IMR-90 (cell line): ENCODE measurements at regions not wholly inside any gene's neighbourhood (a gene's known extent, or its start where the extent isn't known, plus 50 kb on each side); places are given as distances from the start of the nearest gene placed in this dataset.

Experiments
- ATAC-seq: fragments of 200-7000 bp; cut with Tn5 transposase; 2 replicates; pipeline ENCODE4 v1.9.1; 2020; ENCODE audit warnings: low read depth, mild to moderate bottlenecking, moderate library complexity
- BruUV-seq: library from RNA; stranded (reverse); fragments of 400-500 nt; replicated peaks from 2 replicates; lab custom pipeline; 2021; lab: Mats Ljungman, UMichigan
- CTCF ChIA-PET: fragments of 300-600 bp; formaldehyde crosslinking; extraction: SDS; loops from one replicate; lab custom pipeline; 2021; ENCODE audit warnings: antibody characterized with exemption; lab: Yijun Ruan, JAX
- POLR2A ChIA-PET: fragments of 300-600 bp; sonication (Branson Sonifier 250); formaldehyde crosslinking; loops from one replicate; lab custom pipeline; 2022; ENCODE audit warnings: antibody characterized with exemption; ENCODE audit not compliant: unreplicated experiment; lab: Charles Lee
- DNase-seq: peaks from one replicate; pipeline ENCODE4 v3.0.0; 2013
- H2AFZ ChIP-seq: replicated peaks from 2 replicates; pipeline ENCODE3; 2013; ENCODE audit warnings: low read length, mild to moderate bottlenecking; ENCODE audit not compliant: poor library complexity
- H2AK5ac ChIP-seq: 2 replicates; pipeline ENCODE4 v1.6.1; 2013; ENCODE audit warnings: low read depth, low read length, inconsistent platforms
- H2AK9ac ChIP-seq: replicated peaks from 2 replicates; pipeline ENCODE3; 2013; ENCODE audit warnings: mild to moderate bottlenecking, low read depth, low read length, moderate library complexity; ENCODE audit not compliant: poor library complexity
- H2BK120ac ChIP-seq: 2 replicates; pipeline ENCODE4 v1.6.1; 2013; ENCODE audit warnings: low read depth, low read length, inconsistent platforms
- H2BK15ac ChIP-seq: 3 replicates; pipeline ENCODE4 v1.6.1; 2013; ENCODE audit warnings: low read depth, low read length, inconsistent platforms
- H2BK20ac ChIP-seq: 2 replicates; pipeline ENCODE4 v1.6.1; 2013; ENCODE audit warnings: low read depth, mild to moderate bottlenecking, inconsistent platforms, low read length, moderate library complexity
- H2BK5ac ChIP-seq: 2 replicates; pipeline ENCODE4 v1.6.1; 2013; ENCODE audit warnings: mild to moderate bottlenecking, low read depth, low read length, inconsistent platforms; ENCODE audit not compliant: poor library complexity, severe bottlenecking
- H3K14ac ChIP-seq: replicated peaks from 2 replicates; pipeline ENCODE4 v1.6.1; 2013; ENCODE audit warnings: low read depth, low read length, inconsistent platforms
- H3K18ac ChIP-seq: 2 replicates; pipeline ENCODE4 v1.6.1; 2013; ENCODE audit warnings: low read depth, low read length, control low read depth
- H3K23ac ChIP-seq: 2 replicates; pipeline ENCODE4 v1.6.1; 2013; ENCODE audit warnings: low read depth, low read length, inconsistent platforms
- H3K27ac ChIP-seq: 2 replicates; pipeline ENCODE4 v1.5.1; 2013; ENCODE audit warnings: mild to moderate bottlenecking, control low read depth, low read length; ENCODE audit not compliant: insufficient read depth
- H3K27me3 ChIP-seq: 2 replicates; pipeline ENCODE4 v1.6.1; 2013; ENCODE audit warnings: low read length; ENCODE audit not compliant: control insufficient read depth, insufficient read depth
- H3K36me3 ChIP-seq: 2 replicates; pipeline ENCODE4 v1.6.1; 2013; ENCODE audit warnings: low read length, mixed read lengths; ENCODE audit not compliant: control insufficient read depth, insufficient read depth
- H3K4ac ChIP-seq: 2 replicates; pipeline ENCODE4 v1.6.1; 2013; ENCODE audit warnings: low read depth, low read length, inconsistent platforms
- H3K4me1 ChIP-seq: 2 replicates; pipeline ENCODE4 v1.6.1; 2013; ENCODE audit warnings: low read length, mixed read lengths; ENCODE audit not compliant: control insufficient read depth, insufficient read depth
- H3K4me2 ChIP-seq: 2 replicates; pipeline ENCODE4 v1.6.1; 2013; ENCODE audit warnings: low read depth, mild to moderate bottlenecking, control low read depth, low read length, moderate library complexity
- H3K4me3 ChIP-seq: 2 replicates; pipeline ENCODE4 v1.5.1; 2013; ENCODE audit warnings: low read depth, mild to moderate bottlenecking, control low read depth, low read length, moderate library complexity; ENCODE audit not compliant: insufficient read depth
- H3K56ac ChIP-seq: 2 replicates; pipeline ENCODE4 v1.6.1; 2013; ENCODE audit warnings: low read length, inconsistent platforms; ENCODE audit not compliant: insufficient read depth; ENCODE audit errors: extremely low read depth
- H3K79me1 ChIP-seq, 2 experiments: 2 replicates each; pipeline ENCODE4 v1.6.1; 2013; ENCODE audit warnings: low read length in 2 of 2, inconsistent platforms in 1 of 2, low read depth in 1 of 2
- H3K9ac ChIP-seq: 2 replicates; pipeline ENCODE4 v1.6.1; 2013; ENCODE audit warnings: low read depth, low read length, control low read depth
- H3K9me1 ChIP-seq: 2 replicates; pipeline ENCODE4 v1.6.1; 2013; ENCODE audit warnings: low read length, inconsistent platforms; ENCODE audit not compliant: insufficient read depth
- H3K9me3 ChIP-seq: 2 replicates; pipeline ENCODE4 v1.6.1; 2013; ENCODE audit warnings: low read length; ENCODE audit not compliant: control insufficient read depth, insufficient read depth
- H4K20me1 ChIP-seq: 2 replicates; pipeline ENCODE4 v1.6.1; 2013; ENCODE audit warnings: low read length, inconsistent platforms; ENCODE audit not compliant: insufficient read depth
- H4K5ac ChIP-seq: 2 replicates; pipeline ENCODE4 v1.6.1; 2013; ENCODE audit warnings: mild to moderate bottlenecking, low read depth, low read length, control low read depth
- H4K8ac ChIP-seq, 2 experiments: 2 replicates each; pipeline ENCODE4 v1.6.1; 2013; ENCODE audit warnings: low read depth in 2 of 2, low read length in 2 of 2, control low read depth in 1 of 2, inconsistent platforms in 1 of 2
- H4K91ac ChIP-seq: 2 replicates; pipeline ENCODE4 v1.6.1; 2013; ENCODE audit warnings: low read depth, low read length, inconsistent platforms; ENCODE audit not compliant: insufficient read depth
- CHD1 ChIP-seq: IDR thresholded peaks from 2 replicates; pipeline ENCODE4 v1.6.1; 2012; ENCODE audit warnings: low read depth, low read length, improper control_type of control experiment
- MAZ ChIP-seq: IDR thresholded peaks from 2 replicates; pipeline ENCODE4 v1.6.1; 2012; ENCODE audit warnings: low read depth, mild to moderate bottlenecking, low read length, improper control_type of control experiment, moderate library complexity, borderline replicate concordance
- POLR2A ChIP-seq: IDR thresholded peaks from 2 replicates; pipeline ENCODE4 v1.6.1; 2012; ENCODE audit warnings: mild to moderate bottlenecking, low read depth, low read length
- RCOR1 ChIP-seq: IDR thresholded peaks from 2 replicates; pipeline ENCODE4 v1.6.1; 2012; ENCODE audit warnings: mild to moderate bottlenecking, low read length, improper control_type of control experiment; ENCODE audit not compliant: insufficient replicate concordance
- RFX5 ChIP-seq: IDR thresholded peaks from 2 replicates; pipeline ENCODE4 v1.8.0; 2012; ENCODE audit warnings: low read depth, mild to moderate bottlenecking, low read length, moderate library complexity
- SMC3 ChIP-seq: fragments of 150-350 bp; IDR thresholded peaks from 2 replicates; pipeline ENCODE4 v1.6.1; 2016; ENCODE audit warnings: low read depth, mild to moderate bottlenecking, antibody characterized with exemption, low read length, moderate library complexity
- WGBS, 2 experiments: methylation state at CpG; one replicate each; pipeline versions ENCODE4 v1.1.5 to v1.1.7; 2013; ENCODE audit warnings: missing lambda C conversion rate in 2 of 2; ENCODE audit not compliant: insufficient read length in 1 of 2; ENCODE audit errors: extremely low coverage in 2 of 2; 5-methylcytosine and 5-hydroxymethylcytosine counted together
- dilution Hi-C: fragments of 300-500 bp; cut with HindIII; formaldehyde crosslinking; loops from one replicate; pipeline ENCODE4 v1.14.3; 2018; ENCODE audit warnings: low sequenced_read_pairs; ENCODE audit not compliant: unreplicated experiment
- in situ Hi-C: fragments of 300-500 bp; cut with MboI; formaldehyde crosslinking; loops from 3 replicates; pipeline ENCODE4 v1.14.3; 2019; ENCODE audit warnings: low sequenced_read_pairs, inconsistent platforms, mixed read lengths
- intact Hi-C: fragments of 100-400 bp; cut with micrococcal nuclease; formaldehyde crosslinking; loops from 2 replicates; pipeline ENCODE4 v1.10.0; 2022
- TF ChIP-seq, protein P1 (sequence below): fragments of 150-350 bp; IDR thresholded peaks from 2 replicates; pipeline ENCODE4 v1.6.1; 2017; ENCODE audit warnings: mild to moderate bottlenecking, antibody characterized with exemption, low read length, low read depth
- TF ChIP-seq, protein P2 (sequence below): fragments of 150-350 bp; IDR thresholded peaks from 2 replicates; pipeline ENCODE4 v1.6.1; 2016; ENCODE audit warnings: low read depth, mild to moderate bottlenecking, low read length, moderate library complexity, borderline replicate concordance

DNA sequence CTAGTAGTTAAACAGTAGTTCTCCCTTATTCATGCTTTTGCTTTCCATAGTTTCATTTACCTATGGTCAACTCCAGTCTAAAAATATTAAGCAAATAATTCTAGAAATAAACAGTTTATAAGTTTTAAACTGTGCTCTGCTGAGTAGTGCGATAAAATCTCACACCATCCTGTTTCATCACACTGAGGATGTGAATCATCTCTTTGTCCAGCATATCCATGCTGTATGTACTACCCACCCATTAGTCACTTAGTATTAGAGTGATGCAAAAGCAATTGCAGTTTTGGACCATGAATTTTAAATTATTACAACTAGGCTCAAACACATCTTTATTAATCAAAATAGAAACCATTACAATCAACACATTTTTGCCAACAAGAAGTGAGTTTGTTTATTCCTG lies 187.4 kb downstream of the TEX13C start:
- Histone ChIP-seq H3K4me1 (no peaks in the 10 kb centered on the region), H3K14ac (no peak overlapping the region), H3K4me3 (no peak overlapping the region), H2BK120ac (no peak overlapping the region), H3K9me1 (no peaks in the 10 kb centered on the region), H3K27me3 (no peaks in the 10 kb centered on the region), H2AFZ (no peak overlapping the region), H3K9ac (no peak overlapping the region), H3K27ac (no peak overlapping the region), H3K23ac (no peak overlapping the region), H4K8ac (no peak overlapping the region), H3K18ac (no peak overlapping the region), H2AK5ac (no peak overlapping the region), H2BK15ac (no peak overlapping the region), H4K20me1 (no peaks in the 10 kb centered on the region), H2BK5ac (no peak overlapping the region), H3K9me3 (no peaks in the 10 kb centered on the region; the same call in 1 of the 2 replicates), H3K4ac (no peak overlapping the region), H2AK9ac (no peak overlapping the region), H3K4me2 (no peak overlapping the region), H4K91ac (no peak overlapping the region), H4K5ac (no peak overlapping the region), H3K79me1 (no peaks in the 10 kb centered on the region), H2BK20ac (no peak overlapping the region), H3K56ac (no peak overlapping the region), H3K36me3 (no peaks in the 10 kb centered on the region)
- ATAC-seq, result no peak
- CTCF ChIA-PET, result no interaction called here
- no TSS peak for BruUV-seq
- POLR2A ChIA-PET, result no interaction called here
- no peak for DNase-seq
- TF ChIP-seq, protein P1, sequence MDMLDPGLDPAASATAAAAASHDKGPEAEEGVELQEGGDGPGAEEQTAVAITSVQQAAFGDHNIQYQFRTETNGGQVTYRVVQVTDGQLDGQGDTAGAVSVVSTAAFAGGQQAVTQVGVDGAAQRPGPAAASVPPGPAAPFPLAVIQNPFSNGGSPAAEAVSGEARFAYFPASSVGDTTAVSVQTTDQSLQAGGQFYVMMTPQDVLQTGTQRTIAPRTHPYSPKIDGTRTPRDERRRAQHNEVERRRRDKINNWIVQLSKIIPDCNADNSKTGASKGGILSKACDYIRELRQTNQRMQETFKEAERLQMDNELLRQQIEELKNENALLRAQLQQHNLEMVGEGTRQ, result no peak
- TF ChIP-seq POLR2A (no peak), RFX5 (no peak), CHD1 (no peak), MAZ (no peak), RCOR1 (no peak), SMC3 (no peak)
- TF ChIP-seq, protein P2, sequence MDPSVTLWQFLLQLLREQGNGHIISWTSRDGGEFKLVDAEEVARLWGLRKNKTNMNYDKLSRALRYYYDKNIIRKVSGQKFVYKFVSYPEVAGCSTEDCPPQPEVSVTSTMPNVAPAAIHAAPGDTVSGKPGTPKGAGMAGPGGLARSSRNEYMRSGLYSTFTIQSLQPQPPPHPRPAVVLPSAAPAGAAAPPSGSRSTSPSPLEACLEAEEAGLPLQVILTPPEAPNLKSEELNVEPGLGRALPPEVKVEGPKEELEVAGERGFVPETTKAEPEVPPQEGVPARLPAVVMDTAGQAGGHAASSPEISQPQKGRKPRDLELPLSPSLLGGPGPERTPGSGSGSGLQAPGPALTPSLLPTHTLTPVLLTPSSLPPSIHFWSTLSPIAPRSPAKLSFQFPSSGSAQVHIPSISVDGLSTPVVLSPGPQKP, result no peak
- dilution Hi-C loops, result no loop called here
- in situ Hi-C loops, result no loop called here
- WGBS, 2 experiments, result no CpG with 5 or more reads among the region's 1 CpG
- intact Hi-C loops, result no loop called here
